ENCODE measurements at regions not wholly inside any gene's neighbourhood (a gene's known extent, or its start where the extent isn't known, plus 50 kb on each side); places are given as distances from the start of the nearest gene placed in this dataset.
A peak's percentile ranks its signal among the peaks of the same experiment; 100 is the strongest.

DNA sequence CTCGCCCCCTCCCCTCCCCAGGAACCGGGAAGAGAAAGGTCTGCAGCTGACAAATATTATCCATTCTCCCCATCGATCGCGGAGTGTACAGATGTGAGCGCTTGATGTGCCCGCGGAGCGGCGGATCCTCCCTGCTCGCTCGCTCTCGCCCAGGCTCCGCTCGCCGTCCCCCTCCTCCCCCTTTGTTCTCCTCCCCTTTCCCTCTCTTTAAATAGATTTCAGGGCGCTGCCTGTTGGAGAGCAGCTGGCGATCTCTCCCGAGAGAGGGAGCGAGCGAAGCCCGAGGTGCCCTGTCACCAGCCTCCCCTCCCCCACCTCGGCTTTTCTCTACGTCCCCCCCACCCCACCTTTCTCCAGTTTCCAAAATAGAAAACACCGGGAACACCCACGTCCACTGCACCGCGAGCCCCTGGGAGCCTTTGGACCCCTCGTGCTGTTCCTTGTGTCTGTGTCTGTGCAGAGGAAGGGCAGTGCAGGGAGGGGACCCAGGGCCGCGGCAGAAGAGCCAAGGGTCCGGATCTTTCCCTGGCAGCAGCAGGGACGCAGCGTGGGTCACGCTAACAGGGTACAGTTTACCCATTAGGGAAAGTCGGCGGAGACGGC lies 56.6 kb upstream of the BCOR start:
- ATAC-seq: peak; percentile 59
- ChIA-PET CTCF (ENCODE audit: low intra/inter-chr PET ratio, low total read pairs) (no interaction called here), POLR2A (interaction anchor here (1.0 to 6.6 kb wide), 14 partner anchors 8 to 141 kb away, joined by 3 to 54 read pairs (median 22); partner anchors contain the start of gene BCOR)
- peak; percentile 82 for DNase-seq (ENCODE audit: low spot score)
- peak overlapping the region; percentile 56; the same call in 1 of the 2 replicates for H3K9ac ChIP-seq (ENCODE audit: insufficient read depth, low read depth, low read length)
- 0% methylated on average over 6 of the region's 38 CpGs for WGBS (ENCODE audit: low lambda C conversion rate)
- peak overlapping the region; percentile 79 for H3K4me2 ChIP-seq (ENCODE audit: low read depth, low read length)
- no peak overlapping the region for H2AFZ ChIP-seq (ENCODE audit: low read length)
- FAIRE-seq: peak; percentile 81
- peak overlapping the region; percentile 95 for H3K27ac ChIP-seq (ENCODE audit: extremely low read length, insufficient read depth, low read length)
- H3K4me1 ChIP-seq (ENCODE audit: insufficient read depth, low read length): peaks cover 40% of the 10 kb centered on the region
- peak overlapping the region; percentile 52 to 70 (median 58); a peak in 5 of 6 replicates for H3K4me3 ChIP-seq (replicated peaks in 1 of 3; ENCODE audit: insufficient read depth in 1 of 3, low read depth in 2 of 3, low read length in 3 of 3)
- no peaks in the 10 kb centered on the region for H3K27me3 ChIP-seq (ENCODE audit: control insufficient read depth in 1 of 2, insufficient read depth in 2 of 2, low read length in 2 of 2)
- no TSS peak for BruUV-seq (replicated peaks)
- in situ Hi-C loops (cut with HindIII; ENCODE audit: extremely low pct_ligation_motif_present, low pct_unique_long_range_greater_than_20kb): loop anchor here (5.0 kb wide), 2 partner anchors 47 to 142 kb away; no protein-coding TSS in a partner anchor
- intact Hi-C loops (cut with micrococcal nuclease; ENCODE audit: unreplicated experiment): loop anchor here (1.0 kb wide), 1 partner anchor 56 kb away; no protein-coding TSS in a partner anchor
- peaks cover 2% of the 10 kb centered on the region for H3K79me2 ChIP-seq (ENCODE audit: insufficient read depth, low read length)
- H3K9me3 ChIP-seq (ENCODE audit: low read length): no peaks in the 10 kb centered on the region
- no peaks in the 10 kb centered on the region for H4K20me1 ChIP-seq (ENCODE audit: insufficient read depth, low read length)
- no peaks in the 10 kb centered on the region for H3K36me3 ChIP-seq (replicated peaks in 1 of 2; ENCODE audit: control insufficient read depth in 1 of 2, insufficient read depth in 2 of 2, low read length in 2 of 2)
- TF ChIP-seq PITX1 (CRISPR knock-in tag; IDR thresholded peaks at IDR 0.05): no peak
- TF ChIP-seq ZNF12 (CRISPR knock-in tag; IDR thresholded peaks at IDR 0.05): no peak
- TF ChIP-seq JUNB (CRISPR knock-in tag; IDR thresholded peaks at IDR 0.05; ENCODE audit: borderline replicate concordance): no peak
- TF ChIP-seq PATZ1 (CRISPR knock-in tag; IDR thresholded peaks at IDR 0.05): peak; percentile 47; the same call in 1 of the 2 replicates
- no peak for TF ChIP-seq FOXK1 (CRISPR knock-in tag; IDR thresholded peaks at IDR 0.05; ENCODE audit: borderline replicate concordance, low read depth)
- TF ChIP-seq ISX (CRISPR knock-in tag; conservative IDR thresholded peaks at IDR 0.05): no peak
- TF ChIP-seq ZNF879 (CRISPR knock-in tag; IDR thresholded peaks at IDR 0.05): no peak
- TF ChIP-seq GTF2F1 (IDR thresholded peaks at IDR 0.05; ENCODE audit: low read length): no peak
- peak; percentile 41; the same call in 1 of the 2 replicates for TF ChIP-seq GATAD2A (CRISPR knock-in tag; IDR thresholded peaks at IDR 0.05)
- no peak for TF ChIP-seq HMG20A (CRISPR knock-in tag; IDR thresholded peaks at IDR 0.05; ENCODE audit: borderline replicate concordance)
- no peak for TF ChIP-seq MED8 (CRISPR knock-in tag; IDR thresholded peaks at IDR 0.05; ENCODE audit: insufficient replicate concordance)
- TF ChIP-seq FOSL2 (CRISPR knock-in tag; IDR thresholded peaks at IDR 0.05): peak; percentile 27; the same call in 1 of the 2 replicates
- TF ChIP-seq ONECUT2 (CRISPR knock-in tag; IDR thresholded peaks at IDR 0.05): peak; percentile 89
- no peak for TF ChIP-seq ZNF468 (CRISPR knock-in tag; IDR thresholded peaks at IDR 0.05)
- no peak for TF ChIP-seq KMT2A (CRISPR knock-in tag; IDR thresholded peaks at IDR 0.05)
- peak; percentile 61; the same call in 1 of the 2 replicates for TF ChIP-seq SALL1 (CRISPR knock-in tag; IDR thresholded peaks at IDR 0.05)
- peak; percentile 73 for TF ChIP-seq DRAP1 (CRISPR knock-in tag; IDR thresholded peaks at IDR 0.05)
- no peak for TF ChIP-seq MTF2 (CRISPR knock-in tag; IDR thresholded peaks at IDR 0.05; ENCODE audit: borderline replicate concordance)
- TF ChIP-seq CCDC6 (CRISPR knock-in tag; IDR thresholded peaks at IDR 0.05): no peak
- TF ChIP-seq ZBTB42 (CRISPR knock-in tag; IDR thresholded peaks at IDR 0.05): peak; percentile 50; the same call in 1 of the 2 replicates
- peak; percentile 53 for TF ChIP-seq SAP130 (CRISPR knock-in tag; IDR thresholded peaks at IDR 0.05; ENCODE audit: low read depth)
- TF ChIP-seq DR1 (CRISPR knock-in tag; IDR thresholded peaks at IDR 0.05): no peak
- TF ChIP-seq REPIN1 (CRISPR knock-in tag; IDR thresholded peaks at IDR 0.05; ENCODE audit: borderline replicate concordance, low read depth): no peak
- 0 out of 2 replicates have a peak, but pooled peaks have one; percentile 30 for TF ChIP-seq KLF6 (CRISPR knock-in tag; IDR thresholded peaks at IDR 0.05)
- peak in 1 of 2 experiments; percentile 54; a peak in 2 of 4 replicates for TF ChIP-seq POLR2A (IDR thresholded peaks at IDR 0.05; ENCODE audit: insufficient read depth in 1 of 2, low read depth in 2 of 2, low read length in 2 of 2)
- no peak for TF ChIP-seq PRPF4 (IDR thresholded peaks at IDR 0.05; ENCODE audit: low read depth, low read length, poor library complexity, severe bottlenecking)

Measured in HepG2 (cell line).